HS-5 (cell line): ENCODE measurements at regions not wholly inside any gene's neighbourhood (a gene's known extent, or its start where the extent isn't known, plus 50 kb on each side); places are given as distances from the start of the nearest gene placed in this dataset.

Experiments
- DNase-seq: peaks from one replicate; pipeline ENCODE4 v3.0.0-alpha.2; 2012; ENCODE audit warnings: low read depth

DNA sequence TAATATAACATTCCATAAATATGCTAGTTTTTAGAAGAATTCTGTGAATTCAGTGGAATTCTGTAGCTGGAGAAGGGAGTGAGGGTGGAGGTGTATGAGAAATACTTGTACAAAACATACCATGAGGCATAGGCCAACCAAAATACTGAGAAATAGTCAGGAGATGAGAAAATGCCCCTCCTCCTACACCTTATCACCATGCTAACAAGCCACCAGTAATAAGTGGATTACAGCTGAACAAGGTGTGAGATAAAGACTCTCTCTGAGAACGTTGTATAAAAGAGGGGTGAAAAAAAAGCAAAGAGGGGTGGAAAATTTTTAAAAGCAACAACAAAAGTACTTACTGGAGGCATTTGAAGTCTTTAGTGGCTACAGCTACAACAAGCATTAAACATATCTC, 90.4 kb upstream of the IGFBP3 start:
- DNase-seq: no peak

DNA sequence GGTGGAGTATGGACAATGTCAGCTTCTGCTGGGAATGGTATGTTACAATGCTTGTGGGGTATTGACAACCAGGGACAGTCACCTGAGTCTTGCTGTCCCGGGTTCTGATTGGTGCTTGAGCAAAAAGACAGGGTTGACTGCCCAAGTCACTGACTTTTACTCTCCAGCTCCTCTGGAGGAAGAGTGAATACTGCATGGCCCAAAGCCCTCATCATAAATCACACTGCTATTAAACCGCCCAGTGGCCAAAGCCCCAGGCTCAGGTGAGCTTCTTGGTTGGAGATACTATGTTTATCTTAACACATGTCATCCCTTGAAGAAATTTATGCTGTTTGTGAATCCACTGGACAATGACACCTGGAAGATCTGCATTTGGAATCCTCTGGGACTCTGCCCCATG, 90.0 kb upstream of the IGFBP3 start:
- DNase-seq: no peak

DNA sequence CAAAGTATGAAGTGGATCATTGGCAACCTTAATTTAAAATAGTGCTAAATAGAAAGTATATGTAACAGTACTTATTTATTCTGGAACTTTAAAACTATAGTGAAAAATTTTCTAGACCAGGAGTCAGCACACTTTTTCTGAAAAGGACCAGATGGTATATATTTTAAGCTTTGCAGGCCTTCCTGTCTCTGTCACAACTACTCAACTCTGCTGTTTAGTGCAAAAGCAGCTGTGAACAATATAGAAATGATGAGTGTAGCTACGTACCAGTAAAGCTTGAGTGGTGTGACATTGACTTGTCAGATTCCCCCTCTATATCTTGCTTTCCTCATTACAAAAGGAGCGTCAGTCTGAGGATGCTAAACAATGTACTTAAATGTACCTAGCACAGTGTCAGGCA, 88.1 kb upstream of the IGFBP3 start:
- no peak for DNase-seq

DNA sequence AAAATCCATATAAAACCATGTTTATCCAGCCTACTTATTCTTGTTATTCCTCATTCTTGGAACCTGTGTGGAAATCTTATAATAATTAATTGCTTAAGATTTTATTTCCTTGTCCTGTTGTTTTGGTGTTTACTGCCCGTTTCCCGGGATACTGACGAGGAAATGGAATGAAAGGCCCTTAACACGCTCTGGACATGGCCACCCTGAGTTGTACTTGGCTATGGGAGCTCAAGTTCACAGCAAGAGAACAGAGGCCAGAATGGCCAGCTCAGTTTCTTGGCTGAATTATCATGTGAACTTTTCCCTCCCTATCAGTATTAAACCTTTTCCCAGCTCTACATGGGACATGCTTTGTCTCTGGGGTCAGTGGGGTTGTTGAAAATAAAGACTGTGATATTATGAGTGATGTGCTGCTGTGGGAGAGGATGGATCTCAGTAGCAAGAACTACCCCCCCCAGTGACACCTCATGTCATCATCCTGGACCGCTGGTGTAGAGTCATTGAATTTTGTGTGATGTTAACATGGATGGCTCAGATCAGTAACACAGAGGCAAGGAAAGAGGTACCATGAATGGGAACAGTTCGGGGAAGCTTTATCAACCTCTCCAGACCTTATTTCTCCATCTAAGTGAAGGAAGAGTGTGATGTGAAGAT, 87.0 kb upstream of the IGFBP3 start:
- DNase-seq: no peak

DNA sequence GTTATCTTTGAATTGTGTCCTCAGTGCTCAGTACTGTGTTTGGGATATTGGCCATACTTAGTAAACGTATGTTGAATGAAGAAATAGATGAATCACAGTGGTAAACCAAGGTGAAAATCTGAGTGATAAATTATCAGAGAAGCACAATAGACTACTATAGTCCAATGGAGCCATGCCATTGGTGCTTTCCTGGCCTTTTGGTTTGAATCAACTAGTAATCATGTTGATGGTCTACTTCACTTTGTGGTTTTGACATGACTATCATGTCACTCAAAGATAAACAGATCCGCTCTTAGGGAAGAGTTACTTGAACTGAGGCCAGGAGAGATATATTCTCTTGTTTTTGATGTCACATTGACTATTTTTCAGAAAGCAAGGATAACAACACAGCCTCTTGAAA, 86.1 kb upstream of the IGFBP3 start:
- DNase-seq: no peak

DNA sequence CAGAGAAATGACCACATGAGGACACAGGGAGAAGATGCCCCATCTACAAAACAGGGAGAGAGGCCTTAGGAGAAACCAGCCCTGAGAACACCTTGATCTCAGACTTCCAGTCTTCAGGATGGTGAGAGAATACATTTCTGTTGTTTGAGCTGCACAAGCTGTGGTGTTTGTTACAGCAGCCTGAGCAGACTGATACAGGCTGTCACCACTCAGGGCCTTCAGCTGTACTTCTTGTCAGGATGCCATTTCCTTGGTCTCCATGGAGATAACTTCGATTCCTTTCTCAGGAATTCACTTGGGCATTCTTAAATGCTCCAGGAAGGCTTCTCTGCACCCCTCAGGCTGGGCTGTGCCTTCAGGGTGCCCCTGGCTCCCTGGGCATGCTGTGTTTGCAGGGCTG, 85.7 kb upstream of the IGFBP3 start:
- no peak for DNase-seq

DNA sequence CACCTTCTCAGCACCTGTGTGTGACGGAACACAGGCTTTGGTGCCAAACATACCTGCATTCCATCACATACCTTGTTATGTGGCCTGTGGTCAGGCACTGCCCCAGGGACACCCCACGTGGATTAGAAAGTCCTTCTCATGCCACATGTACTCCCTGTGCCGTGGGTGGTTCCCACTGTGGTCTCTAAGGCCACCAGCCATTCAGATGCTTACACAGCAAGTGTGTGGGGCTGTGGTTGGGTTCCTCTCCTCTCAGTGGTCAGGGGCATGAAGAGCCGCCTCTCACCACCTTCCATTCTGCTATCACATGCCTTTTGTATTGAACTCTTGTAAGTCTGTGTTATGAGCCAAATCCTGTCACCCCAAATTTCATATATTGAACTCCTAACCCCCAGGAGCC, 85.1 kb upstream of the IGFBP3 start:
- no peak for DNase-seq

DNA sequence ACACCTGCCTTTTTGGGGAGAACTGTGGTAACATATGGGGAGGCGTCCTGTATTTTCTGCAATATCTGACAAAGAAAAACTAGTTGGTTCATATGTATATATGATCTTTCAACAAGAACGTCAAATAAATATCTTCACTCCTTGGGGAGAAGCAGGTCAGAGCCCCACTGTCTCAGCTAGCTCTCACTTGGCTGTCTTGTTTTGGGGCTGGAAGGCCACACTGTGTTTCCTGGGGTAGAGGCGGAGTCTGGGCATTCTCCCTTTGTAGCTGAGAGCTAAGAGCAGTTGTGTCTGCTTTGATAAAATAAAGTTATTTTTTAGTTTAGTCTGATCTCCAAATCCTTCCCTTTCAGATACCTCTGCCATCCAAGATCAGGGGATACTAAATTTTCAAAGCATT, 83.9 kb upstream of the IGFBP3 start:
- DNase-seq: no peak

DNA sequence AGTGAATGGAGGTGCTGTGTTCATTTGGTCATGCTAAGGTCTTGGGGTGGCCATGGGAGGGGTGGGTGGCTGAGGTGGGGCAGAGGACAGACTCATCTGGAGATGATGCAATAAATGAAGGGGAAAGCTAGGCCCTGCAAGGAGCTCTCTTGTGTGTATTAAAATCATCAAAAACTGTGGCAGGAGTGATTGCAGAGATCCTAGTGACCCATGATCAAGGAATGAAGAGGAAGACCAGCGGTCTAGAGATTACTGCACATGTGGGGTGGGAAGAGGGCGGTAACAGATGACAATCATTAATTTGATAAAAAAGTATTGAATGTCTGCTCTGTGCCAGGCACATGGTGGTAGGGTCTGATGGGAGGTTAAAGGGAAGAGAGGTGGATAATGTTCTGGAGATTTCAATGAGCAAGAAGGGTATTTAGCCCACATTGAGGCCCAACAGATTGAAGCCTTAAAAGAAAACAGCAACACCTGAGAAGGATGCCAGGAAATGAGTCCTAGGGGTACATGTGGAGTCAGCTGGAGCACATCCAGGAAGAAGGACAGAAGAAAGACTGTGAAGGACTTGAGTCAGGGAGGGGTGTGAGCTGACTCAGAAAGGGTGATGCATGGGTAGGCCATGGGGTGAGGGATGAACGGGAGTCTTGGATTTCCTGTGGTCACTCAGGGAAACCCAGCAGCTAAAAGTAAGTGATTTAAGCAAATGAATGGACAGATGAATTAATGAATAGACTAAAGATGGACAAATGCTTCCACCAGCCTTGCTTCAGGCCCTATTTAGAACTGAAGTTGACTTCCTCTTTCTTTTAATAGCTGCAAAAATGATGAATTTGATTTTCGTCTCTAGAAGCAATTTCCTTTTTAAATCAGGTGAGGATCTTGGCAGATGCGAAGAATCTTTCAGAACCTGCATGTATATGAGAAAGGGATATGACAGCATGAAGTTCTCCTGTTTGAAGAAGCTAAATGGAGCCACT, 83.1 kb upstream of the IGFBP3 start:
- peak; percentile 98 for DNase-seq

DNA sequence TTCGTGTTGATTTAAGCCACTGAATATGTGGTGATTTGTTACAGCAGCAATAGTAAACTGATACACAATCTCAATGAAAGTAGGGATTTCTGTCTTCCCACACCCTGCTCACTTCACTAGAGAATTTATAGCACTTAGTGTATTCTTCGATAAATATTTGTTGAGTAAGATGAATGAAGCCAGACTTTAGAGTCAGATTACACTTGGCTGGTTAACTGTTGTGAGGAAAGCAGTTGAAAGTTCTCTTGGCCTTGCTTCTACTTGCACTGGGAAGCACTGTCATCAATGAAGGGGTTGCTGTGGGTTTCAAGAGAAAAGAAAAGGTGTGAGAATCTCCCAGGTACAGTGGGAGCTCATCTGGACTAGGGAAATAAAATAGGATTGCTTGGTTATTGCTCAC, 82.1 kb upstream of the IGFBP3 start:
- no peak for DNase-seq

DNA sequence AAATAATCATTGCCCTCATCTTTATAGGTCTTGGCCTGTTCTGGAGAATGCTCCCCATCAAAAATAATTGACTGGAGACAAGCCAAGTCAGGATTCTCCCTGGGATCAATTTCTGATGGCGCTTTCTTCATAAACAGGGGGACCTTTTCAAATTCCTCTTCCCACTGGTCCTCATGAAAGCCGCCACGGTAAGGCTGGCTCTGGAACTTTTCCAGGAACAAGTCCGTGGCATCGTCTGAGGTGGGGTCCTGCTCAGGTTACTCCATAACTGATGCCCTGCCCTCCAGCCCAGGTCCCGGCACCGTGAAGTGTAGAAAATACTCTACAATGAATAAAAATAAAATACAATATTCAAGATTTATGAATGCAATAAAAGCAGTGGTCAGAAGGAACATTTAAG, 79.4 kb upstream of the IGFBP3 start:
- DNase-seq: no peak

DNA sequence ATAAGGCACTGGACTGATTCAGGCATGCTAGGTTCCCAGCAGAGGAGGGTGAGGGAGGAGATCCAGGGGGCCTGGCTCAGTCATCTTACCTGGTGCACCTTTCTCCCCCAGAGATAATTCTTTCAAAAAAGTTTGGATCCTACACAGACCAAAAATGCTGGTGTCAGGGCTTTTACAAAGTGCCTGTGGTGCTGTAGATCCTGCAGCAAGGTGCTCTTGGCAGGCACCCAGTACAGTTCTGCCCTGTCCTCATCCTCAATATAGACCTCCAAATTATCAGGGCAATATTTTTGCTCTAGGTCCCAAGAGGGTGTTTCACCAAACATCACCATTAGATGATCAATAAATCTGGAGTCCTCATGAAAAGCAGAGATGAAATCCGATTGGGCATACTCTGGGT, 78.5 kb upstream of the IGFBP3 start:
- no peak for DNase-seq

DNA sequence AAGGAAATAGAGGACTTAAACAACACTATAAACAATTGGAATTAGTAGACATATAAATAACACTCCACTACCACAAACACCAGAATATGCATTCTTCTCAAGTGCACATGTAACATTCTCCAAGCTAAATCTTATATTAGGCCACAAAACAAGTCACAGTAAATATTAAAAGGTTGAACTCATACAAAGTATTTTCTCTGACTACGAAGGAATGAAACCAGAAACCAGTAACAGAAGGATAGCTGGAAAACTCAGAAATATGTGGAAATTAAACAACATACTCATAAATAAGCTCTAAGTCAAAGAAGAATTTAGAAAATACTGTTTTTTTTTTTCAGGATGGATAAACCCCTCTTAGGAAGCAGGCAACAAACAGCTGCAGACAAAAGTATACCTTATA, 77.4 kb upstream of the IGFBP3 start:
- DNase-seq: no peak

DNA sequence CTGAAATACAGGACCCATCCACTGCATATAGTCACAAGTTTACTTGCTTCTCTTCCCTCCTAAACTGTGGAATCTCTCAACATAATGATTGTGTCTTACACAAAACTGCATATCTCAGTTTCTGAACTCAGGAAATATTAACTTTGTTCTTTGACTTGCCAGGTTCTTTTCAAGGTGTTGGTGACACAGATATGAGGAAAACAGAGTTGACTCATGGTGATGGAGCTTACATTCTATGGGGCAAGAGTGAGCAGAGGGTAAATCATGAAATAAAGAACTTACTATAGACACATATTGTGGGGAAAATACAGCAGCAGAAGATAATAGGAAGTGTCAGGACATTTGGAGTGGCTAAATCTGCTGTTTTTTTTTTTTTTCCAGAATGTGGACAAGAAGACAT, 72.5 kb upstream of the IGFBP3 start:
- DNase-seq: no peak

DNA sequence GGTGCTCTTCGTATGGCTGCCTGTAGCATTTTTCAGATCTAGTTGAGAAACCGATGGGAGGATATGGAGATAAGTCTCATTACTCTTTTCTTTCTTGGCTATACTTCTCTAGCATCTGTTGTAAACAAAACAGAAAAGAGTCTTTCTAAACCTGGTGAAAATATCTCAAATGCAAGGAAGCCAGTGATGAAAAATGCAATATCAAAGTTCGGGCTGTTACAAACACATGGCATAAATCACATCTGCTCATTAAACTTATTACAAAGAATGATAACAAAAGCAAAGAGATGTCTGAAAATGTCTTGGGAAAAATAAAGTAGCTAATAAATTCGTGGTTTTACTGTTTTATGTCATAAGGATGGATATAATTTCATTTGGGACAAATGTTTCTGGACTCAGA, 71.8 kb upstream of the IGFBP3 start:
- DNase-seq: no peak

DNA sequence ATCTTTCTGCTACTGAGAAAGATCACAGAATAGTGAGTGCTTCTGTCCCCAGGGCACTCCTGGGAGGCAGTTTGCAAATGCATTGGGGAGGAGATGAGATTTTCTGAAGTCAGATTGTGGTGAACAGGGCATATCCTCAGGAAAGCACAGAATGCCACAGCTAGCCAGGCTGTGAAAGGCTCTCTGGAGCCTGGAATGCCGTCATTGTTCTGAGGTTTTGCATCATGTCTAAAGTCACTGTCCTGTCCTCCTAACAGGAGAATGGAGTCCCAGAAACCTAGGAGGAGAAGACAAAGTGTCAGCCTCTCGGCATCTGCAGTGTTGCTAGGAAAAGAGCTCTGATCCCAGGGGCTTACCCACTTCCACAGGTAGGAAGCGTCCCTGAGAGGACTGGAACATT, 69.2 kb upstream of the IGFBP3 start:
- no peak for DNase-seq

DNA sequence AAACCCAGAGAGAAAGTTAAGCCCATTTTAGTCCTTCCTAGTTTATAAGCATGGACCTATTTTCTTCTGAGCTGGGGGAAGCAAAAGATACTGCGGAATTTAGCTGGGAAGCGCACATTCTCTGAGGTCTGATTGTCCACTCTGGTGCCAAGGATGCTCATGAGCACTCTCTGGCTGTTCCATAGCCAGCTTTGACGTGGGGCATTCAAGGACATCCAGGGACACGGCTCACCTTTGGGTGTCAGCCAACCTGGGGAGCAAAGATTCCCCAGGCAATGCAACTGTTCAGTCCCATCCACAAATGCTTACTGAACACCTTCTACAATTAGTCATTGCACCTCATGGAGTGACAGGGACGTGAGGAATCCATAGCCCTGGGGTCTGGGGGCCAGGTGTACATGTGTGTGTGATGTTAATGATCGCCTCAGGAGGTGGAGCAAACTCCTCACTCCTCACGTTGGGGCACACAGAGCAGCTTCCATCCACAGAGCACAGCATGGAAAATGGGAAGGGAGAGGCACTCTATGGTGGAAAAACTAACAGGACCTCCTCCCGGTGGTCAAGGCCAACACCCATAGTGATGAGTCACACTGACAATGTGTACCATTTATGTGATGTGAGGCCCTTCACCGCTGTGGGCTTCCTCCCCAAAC, 67.5 kb upstream of the IGFBP3 start:
- DNase-seq: no peak

DNA sequence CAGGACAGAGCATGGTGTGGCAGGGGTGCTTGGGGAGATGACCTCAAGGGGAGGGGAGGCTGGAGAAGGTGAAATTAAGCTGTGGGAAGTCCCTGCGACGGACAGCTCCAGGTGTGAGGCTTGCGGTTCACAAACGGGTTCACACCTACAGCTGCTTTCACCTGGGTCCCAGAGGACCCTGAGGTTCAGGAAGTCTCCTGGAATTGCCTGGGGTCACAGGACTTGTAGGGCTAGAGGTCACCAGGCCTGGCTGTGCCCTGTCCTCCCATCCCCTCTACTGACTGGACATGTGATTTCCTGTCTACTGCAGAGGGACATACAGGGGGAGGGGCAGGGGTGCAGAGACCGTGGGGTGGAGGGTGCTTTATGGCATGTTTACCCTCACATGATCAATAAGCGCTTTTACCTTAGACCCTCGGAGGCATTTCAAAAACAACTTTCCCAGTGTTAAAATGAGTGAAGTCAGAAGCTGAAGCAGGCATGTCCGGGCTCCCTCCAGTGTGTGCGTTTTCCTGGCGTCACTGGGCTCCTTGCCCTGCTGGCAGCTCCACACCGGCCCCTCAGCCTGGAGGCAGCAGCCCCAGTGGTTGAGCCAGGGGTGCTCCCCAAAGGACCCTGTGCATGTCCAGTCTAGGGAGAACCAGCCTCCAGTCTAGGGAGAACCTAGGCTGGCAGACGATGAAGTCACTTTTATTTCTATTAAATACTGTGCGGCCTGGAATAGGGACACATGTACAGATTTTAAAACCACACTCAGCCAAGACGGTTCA, 66.6 kb upstream of the IGFBP3 start:
- DNase-seq: no peak

DNA sequence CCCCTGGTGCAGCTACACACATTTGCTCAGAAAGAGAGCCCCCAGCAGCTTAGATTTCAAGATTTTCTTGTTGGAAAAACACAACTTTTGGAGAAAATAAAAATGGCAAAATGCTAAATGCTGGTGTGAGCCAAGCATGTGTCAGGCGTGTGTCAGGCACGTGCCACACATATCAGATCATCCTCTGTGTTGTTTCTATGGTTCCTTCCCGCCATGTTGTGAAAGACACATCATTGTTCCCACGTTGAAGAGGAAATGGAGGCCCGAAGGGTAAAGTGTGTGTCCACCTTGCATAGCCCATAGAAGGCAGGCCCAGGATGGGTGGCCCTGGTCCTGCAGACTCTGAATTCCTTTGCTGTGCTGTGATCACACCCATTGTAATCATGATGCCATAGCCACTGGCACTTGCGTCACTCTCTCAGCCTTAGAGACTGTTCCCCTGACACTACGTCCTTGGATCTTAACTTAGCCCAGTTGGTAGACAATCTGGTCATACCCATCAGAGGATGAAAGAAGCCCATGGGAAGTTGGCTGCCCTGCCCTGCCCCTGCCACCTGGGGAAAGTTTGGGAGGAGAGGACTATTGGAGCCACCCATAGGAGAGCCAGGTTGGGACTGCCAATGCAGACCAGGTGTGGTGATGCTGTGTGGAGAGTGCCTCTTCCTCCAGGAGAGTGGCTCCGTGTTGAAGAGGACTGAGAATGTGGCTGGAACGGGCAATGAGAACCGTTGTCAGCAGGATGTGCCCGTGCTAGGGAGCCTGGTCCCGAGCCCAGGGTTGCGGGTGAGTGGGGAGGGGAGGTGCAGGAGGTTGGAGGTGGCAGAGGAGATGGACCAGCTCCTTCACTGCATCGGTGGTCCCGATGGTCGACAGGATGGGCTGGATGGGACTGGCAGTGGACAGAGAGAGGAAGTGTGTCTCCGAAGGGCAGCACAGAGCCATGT, 65.6 kb upstream of the IGFBP3 start:
- no peak for DNase-seq

DNA sequence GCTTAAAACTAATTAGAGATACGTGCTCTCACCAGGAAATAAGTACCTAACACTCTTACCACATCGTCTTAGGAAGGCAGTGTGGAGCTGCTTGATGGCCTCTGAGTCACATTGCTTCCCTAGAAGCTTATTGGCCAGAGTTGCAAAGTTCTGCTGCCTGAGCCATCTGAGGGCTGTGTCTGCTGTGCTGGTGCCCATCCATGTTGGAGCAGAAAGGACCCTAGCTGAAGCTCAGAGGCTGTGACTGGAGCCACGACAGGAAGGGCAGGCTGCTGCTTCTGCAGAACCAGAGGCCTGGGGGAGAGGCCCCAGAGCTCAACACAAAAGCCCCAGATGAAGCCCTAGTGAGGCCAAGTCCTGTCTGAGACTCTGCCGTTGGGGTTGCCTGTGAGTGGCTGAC, 64.8 kb upstream of the IGFBP3 start:
- peak; percentile 18 for DNase-seq
